Stimulated activated CD4-positive, alpha-beta T cell treated with anti-CD3 and anti-CD28 coated beads, Interleukin-1b, Interleukin-23, amount 100 ng/mL, for 1 hour (primary cell): ENCODE measurements at regions not wholly inside any gene's neighbourhood (a gene's known extent, or its start where the extent isn't known, plus 50 kb on each side); places are given as distances from the start of the nearest gene placed in this dataset.

Experiments
- DNase-seq, 2 donors: peaks; one replicate each; pipeline ENCODE4 v3.0.0-alpha.2; 2020; ENCODE audit warnings: low read depth in 2 of 2

GRCh38 chr2:133768256-133768655 lies 200.0 kb upstream of the NCKAP5 start:
- no peak for DNase-seq

GRCh38 chr2:133768658-133769435 lies 200.6 kb upstream of the NCKAP5 start:
- DNase-seq: no peak

GRCh38 chr2:133773854-133774653 lies 205.8 kb upstream of the NCKAP5 start:
- no peak for DNase-seq

GRCh38 chr2:133774654-133775015 lies 206.4 kb upstream of the NCKAP5 start:
- no peak for DNase-seq

GRCh38 chr2:133776936-133777573 lies 208.8 kb upstream of the NCKAP5 start:
- DNase-seq: no peak

GRCh38 chr2:133777574-133777960 lies 209.3 kb upstream of the NCKAP5 start:
- DNase-seq: no peak

- DNase-seq: no peak
Measured at GRCh38 chr2:133780099-133780996, 212.1 kb upstream of the NCKAP5 start.

GRCh38 chr2:133780997-133781513 lies 212.8 kb upstream of the NCKAP5 start:
- no peak for DNase-seq

- DNase-seq: no peak
Measured at GRCh38 chr2:133787207-133787606, 218.9 kb upstream of the NCKAP5 start.

GRCh38 chr2:133787651-133788050 lies 219.4 kb upstream of the NCKAP5 start:
- DNase-seq: no peak

GRCh38 chr2:133788386-133788785 lies 220.1 kb upstream of the NCKAP5 start:
- no peak for DNase-seq

- no peak for DNase-seq
Measured at GRCh38 chr2:133789743-133790142, 221.5 kb upstream of the NCKAP5 start.

GRCh38 chr2:133790711-133791110 lies 222.4 kb upstream of the NCKAP5 start:
- DNase-seq: no peak

GRCh38 chr2:133791191-133791590 lies 222.9 kb upstream of the NCKAP5 start:
- DNase-seq: no peak

GRCh38 chr2:133792223-133792622 lies 224.0 kb upstream of the NCKAP5 start:
- no peak for DNase-seq

- DNase-seq: no peak
Measured at GRCh38 chr2:133794114-133794513, 225.9 kb upstream of the NCKAP5 start.

- no peak for DNase-seq
Measured at GRCh38 chr2:133801946-133802345, 233.7 kb upstream of the NCKAP5 start.

- DNase-seq: no peak
Measured at GRCh38 chr2:133802409-133803039, 234.3 kb upstream of the NCKAP5 start.

- no peak for DNase-seq
Measured at GRCh38 chr2:133806564-133806963, 238.3 kb upstream of the NCKAP5 start.

GRCh38 chr2:133809485-133809884 lies 241.2 kb upstream of the NCKAP5 start:
- no peak for DNase-seq

GRCh38 chr2:133810559-133810958 lies 242.3 kb upstream of the NCKAP5 start:
- no peak for DNase-seq
